GM19452 (cell line): ENCODE measurements at regions not wholly inside any gene's neighbourhood (a gene's known extent, or its start where the extent isn't known, plus 50 kb on each side); places are given as distances from the start of the nearest gene placed in this dataset.

ENCODE experiments used
- ATAC-seq: cut with Tn5 transposase; IDR thresholded peaks from one replicate; pipeline ENCODE4 v1.9.1; 2021; ENCODE audit not compliant: unreplicated experiment

- ATAC-seq, result no peak
Observed at GRCh38 chr13:60282708-60283107, 114.3 kb upstream of the TDRD3 start.

DNA sequence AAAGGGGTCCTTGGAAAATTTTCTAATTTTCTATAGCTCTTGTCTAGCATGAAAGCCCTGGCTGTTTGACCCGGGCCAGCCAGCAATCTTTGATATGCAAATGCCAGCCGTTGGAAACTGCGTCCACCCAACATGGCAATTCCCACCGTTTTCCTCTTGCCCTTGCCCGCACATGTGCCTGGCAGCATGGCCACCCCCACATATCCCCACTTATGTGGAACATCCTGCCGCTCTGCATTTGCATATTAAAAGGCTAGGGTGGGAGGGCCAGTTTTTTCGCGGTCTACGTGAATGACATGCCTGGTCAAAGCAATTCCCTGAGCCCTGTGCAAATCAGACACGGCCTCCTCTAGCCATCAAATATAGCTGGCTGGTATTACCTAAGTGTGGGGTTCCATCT is 110.3 kb upstream of the TDRD3 start:
- no peak for ATAC-seq

DNA sequence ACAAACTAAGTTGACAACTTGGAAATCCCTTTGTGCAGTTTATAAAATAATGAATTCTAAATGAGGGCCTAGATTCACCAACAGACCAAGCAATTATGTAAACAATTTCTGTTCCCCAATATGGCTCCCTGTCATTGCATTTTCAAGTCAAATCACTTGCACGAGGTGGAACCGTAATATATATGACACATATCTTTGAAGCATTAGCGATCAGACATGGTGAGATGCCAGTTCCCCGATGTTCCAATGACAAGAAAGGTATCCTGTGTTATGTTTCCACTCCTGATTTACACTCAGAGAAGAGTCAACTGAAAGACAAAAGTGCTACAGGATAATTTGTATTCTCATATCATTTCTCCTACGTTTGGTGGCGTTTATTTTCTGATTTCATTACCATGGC is 108.5 kb upstream of the TDRD3 start:
- no peak for ATAC-seq

GRCh38 chr13:60303166-60303565 is 93.9 kb upstream of the TDRD3 start:
- no peak for ATAC-seq

- no peak for ATAC-seq
Observed at GRCh38 chr13:60311527-60311926, 85.5 kb upstream of the TDRD3 start.

GRCh38 chr13:60312851-60313505 is 84.0 kb upstream of the TDRD3 start:
- no peak for ATAC-seq

DNA sequence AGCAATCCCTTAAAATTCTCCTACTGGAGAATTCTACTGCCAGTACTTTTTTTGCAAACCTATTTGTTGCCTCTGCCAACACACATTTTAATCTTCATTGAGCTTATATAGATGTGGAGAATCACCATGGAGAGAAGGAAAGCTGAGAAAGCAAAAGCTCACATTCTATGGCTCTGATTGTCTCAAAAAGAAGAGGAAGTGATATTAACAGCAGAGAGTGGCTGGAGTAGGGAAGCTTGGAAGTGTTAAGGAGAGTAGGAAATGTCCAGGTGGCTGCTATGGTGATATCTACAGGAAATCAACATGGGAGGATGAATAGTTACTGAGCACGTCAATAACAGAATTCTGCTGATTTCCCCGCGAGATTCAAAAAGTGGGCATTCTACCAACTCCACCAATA is 78.8 kb upstream of the TDRD3 start:
- ATAC-seq, result no peak

DNA sequence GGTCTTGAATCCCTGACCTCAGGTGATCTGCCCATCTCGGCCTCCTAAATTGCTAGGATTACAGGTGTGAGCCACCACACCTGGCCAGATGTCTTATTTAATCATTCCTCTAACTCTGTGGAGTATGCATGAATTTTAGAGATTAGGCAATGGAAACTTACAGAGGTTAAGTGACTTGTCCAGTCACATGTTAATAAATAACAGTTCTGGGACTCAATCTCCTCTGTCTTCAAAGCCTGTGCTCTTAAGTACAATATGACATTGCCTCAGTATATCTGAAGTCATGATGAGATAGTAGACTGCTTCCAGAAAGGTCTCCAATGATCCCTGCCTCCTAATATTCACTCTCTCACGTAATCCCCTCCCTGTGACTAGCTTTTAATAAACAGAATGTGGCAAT is 72.9 kb upstream of the TDRD3 start:
- ATAC-seq, result no peak

DNA sequence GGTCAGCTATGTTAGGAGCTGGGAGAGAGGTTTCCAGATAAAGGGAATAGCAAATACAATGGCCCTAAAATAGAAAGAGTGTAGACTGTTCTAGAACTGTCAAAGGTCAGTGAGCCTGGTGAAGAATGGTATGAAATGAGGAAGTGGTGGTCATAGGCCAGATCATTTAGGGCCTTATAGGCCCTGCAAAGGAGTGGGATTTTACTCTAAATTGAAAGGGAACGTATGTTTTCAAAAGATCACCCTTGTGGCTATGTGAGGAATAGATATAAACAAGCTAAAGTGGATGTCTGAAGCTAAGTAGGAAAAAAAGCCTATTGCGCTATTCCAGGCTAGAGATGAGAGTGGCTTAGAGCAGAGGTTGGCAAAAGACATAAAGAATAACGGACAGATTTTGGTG is 70.7 kb upstream of the TDRD3 start:
- no peak for ATAC-seq

GRCh38 chr13:60327511-60327910 is 69.5 kb upstream of the TDRD3 start:
- ATAC-seq, result no peak

- no peak for ATAC-seq
Observed at GRCh38 chr13:60328073-60328472, 68.9 kb upstream of the TDRD3 start.

GRCh38 chr13:60329221-60329923 is 67.6 kb upstream of the TDRD3 start:
- no peak for ATAC-seq

DNA sequence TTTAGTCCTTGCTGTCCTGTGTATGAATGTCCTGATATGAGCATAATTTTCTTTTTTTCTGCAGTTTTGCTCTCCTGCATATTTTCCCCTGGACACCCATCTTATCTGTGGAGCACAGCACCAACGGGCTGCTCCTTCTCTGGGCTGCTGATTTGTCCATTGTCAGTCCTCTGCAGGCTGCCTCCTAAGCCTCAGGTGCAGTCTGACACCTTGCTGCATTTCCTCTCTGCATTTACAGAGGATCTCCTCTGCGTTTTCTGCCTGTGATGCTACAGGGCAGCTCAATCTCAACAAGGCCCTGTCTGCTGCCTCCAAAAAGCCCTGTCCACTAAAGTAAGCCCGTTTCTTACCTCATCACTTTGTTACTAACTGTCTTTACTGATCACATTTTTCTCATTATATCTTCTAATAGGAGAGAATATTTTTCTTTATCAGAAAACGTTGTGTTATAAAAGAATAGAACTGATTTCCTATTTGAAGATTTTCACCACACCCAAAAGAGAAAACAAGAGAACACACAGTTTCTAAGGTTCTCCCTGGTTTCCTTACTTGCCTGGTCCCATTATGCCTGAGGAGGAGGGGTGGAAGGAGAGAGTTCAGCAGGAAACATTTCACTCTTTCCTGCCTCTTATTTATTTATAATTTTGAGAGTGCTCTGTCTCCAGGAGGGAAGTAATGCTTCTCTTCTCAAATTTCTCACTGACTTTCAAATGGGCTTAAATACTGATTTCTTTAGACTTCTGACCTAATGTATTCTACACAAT is 65.6 kb upstream of the TDRD3 start:
- ATAC-seq, result no peak

DNA sequence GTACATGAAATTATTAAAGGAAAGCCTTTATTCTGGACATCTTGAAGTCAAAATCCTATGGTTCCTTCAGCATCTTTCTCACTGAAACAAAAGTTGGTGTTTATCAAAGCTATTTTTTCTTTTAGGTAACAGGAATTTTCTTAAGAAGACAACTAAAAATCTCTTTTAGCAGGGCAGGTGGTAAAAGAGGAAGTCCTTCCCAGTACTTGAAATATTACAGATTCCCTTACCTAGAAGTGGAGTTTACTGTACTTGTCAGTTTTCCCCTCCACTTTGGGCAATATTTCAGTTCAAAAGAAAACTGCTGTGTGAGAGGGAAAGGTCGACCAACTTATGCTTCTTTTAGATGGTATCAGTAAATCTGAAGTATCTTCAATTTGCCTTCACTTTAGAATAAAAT is 64.3 kb upstream of the TDRD3 start:
- no peak for ATAC-seq

DNA sequence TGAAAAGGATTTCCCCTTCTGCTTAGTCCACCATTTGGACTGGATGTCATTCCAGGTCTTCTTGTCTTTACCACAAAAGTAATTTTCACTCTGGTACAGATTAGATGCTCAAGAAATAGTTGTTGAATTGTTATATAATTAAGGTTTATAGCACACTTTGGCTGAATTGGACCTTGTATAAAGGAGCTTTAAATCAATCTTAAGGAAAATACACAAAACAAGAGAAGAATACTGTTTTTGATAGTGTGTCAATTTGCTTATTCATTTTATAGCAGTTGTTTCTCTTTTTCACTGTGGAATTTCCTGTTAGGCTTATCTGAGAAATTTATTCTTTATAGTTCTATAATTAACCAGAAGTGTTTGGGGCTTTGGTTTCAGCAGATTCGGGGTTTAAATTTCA is 62.7 kb upstream of the TDRD3 start:
- ATAC-seq, result no peak

DNA sequence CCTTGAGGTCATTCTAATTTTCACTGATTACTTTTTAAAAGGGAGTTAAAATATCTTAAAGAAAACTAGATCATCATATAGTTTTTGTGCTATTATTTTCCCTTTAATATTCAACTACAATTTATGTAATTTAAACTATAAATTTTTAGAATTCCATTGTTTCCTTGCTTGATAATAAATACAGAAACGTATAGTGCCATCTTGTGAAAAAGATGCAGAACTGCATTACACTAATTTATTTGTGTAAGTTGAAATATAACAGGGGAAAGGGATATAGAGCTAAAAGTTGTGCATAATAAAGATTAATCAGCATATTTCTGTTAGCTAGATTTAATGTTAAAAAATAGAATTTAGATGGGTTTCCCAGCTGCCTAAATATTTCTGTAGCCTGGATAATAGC is 61.5 kb upstream of the TDRD3 start:
- no peak for ATAC-seq

DNA sequence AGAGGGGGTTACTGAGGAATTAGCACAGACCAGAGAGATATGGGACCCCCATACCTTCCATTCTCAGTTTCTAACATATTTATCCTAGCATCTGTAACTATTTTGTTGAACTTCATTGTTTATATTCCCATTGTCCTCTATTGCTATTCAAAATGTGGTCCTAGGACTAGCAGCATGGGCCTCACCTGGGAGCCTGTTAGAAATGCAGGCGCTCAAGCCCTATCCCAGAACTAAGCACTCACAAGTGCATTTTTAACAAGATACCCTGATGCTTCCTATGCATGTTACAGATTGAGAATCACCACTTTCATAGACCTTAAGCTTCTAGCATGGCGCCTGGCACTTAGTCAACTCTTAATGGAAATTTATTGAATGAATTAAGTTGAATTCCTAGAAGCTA is 58.3 kb upstream of the TDRD3 start:
- no peak for ATAC-seq

- no peak for ATAC-seq
Observed at GRCh38 chr13:60343978-60344377, 53.0 kb upstream of the TDRD3 start.

DNA sequence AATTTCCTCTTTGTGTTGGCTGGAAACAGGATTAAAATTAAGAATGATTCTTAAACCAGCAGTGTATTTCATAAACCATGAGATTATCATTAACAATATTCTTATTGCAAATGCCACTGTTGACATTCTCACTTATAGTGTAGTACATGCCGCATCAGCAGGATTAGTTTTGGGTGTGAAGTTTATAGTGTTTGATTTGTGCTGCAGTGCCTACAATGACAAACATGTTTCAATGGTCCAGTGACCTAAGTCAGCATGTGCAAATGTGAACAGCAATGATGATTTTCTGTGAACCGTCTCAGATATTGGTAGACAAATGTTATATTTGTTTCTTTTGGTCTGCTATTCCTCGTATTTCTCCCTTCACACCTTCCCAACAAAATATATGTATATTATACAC is 49.8 kb upstream of the TDRD3 start:
- ATAC-seq, result no peak
